ENCODE measurements at regions not wholly inside any gene's neighbourhood (a gene's known extent, or its start where the extent isn't known, plus 50 kb on each side); places are given as distances from the start of the nearest gene placed in this dataset.

GRCh38 chr20:22800129-22800528 is 215.8 kb upstream of the FOXA2 start:
- Mint-ChIP-seq H3K4me1 (peaks cover 27% of the 10 kb centered on the region), H3K36me3 (no peaks in the 10 kb centered on the region), H3K27ac (no peak overlapping the region), H3K27me3 (ENCODE audit: insufficient read depth, low read depth) (peaks cover 5% of the 10 kb centered on the region), H3K9me3 (no peaks in the 10 kb centered on the region), H3K4me3 (no peak overlapping the region)
- no peak for TF ChIP-seq EZH2phosphoT487 (IDR thresholded peaks at IDR 0.05)
- TF ChIP-seq, protein P1, sequence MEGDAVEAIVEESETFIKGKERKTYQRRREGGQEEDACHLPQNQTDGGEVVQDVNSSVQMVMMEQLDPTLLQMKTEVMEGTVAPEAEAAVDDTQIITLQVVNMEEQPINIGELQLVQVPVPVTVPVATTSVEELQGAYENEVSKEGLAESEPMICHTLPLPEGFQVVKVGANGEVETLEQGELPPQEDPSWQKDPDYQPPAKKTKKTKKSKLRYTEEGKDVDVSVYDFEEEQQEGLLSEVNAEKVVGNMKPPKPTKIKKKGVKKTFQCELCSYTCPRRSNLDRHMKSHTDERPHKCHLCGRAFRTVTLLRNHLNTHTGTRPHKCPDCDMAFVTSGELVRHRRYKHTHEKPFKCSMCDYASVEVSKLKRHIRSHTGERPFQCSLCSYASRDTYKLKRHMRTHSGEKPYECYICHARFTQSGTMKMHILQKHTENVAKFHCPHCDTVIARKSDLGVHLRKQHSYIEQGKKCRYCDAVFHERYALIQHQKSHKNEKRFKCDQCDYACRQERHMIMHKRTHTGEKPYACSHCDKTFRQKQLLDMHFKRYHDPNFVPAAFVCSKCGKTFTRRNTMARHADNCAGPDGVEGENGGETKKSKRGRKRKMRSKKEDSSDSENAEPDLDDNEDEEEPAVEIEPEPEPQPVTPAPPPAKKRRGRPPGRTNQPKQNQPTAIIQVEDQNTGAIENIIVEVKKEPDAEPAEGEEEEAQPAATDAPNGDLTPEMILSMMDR (IDR thresholded peaks at IDR 0.05), result no peak
- TF ChIP-seq EZH2 (IDR thresholded peaks at IDR 0.05), result no peak
- Histone ChIP-seq H3K79me2 (ENCODE audit: low read depth) (no peaks in the 10 kb centered on the region), H3K36me3 (no peaks in the 10 kb centered on the region), H3K9me3 (ENCODE audit: low read depth) (no peaks in the 10 kb centered on the region), H3K27ac (no peak overlapping the region), H3K4me2 (no peak overlapping the region), H2AFZ (replicated peaks) (no peak overlapping the region), H3F3A (ENCODE audit: low read depth) (no peaks in the 10 kb centered on the region), H3K4me3 (no peak overlapping the region), H4K20me1 (ENCODE audit: low read depth) (no peaks in the 10 kb centered on the region), H3K9ac (no peak overlapping the region), H3K4me1 (peaks cover 7% of the 10 kb centered on the region), H3K27me3 (no peaks in the 10 kb centered on the region)
- DNase-seq (ENCODE audit: low spot score), result no peak

DNA sequence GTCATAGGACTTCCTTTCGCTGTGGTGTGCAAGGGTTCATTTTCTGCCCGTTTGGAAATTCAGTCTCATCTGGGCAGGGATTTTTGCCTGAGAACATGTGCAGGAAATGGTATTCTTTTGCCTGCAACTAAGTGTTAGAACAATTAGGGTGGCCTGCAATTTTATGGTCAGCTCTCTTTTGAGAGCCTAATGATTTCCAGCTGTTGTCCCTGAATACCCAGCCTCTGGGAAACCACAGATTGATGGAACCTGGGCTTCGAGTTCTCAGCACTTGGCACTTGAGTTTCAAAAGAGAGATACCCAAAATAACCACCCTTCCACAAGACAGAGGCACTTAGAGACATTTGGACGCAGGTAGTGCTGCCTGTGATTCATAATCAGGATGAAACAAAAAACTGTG is 217.2 kb upstream of the FOXA2 start:
- Histone ChIP-seq H3F3A (ENCODE audit: low read depth) (no peaks in the 10 kb centered on the region), H3K4me3 (no peak overlapping the region), H3K9me3 (ENCODE audit: low read depth) (no peaks in the 10 kb centered on the region), H4K20me1 (ENCODE audit: low read depth) (no peaks in the 10 kb centered on the region), H3K27ac (no peak overlapping the region), H3K4me1 (peaks cover 4% of the 10 kb centered on the region), H3K79me2 (ENCODE audit: low read depth) (no peaks in the 10 kb centered on the region), H3K4me2 (no peak overlapping the region), H3K36me3 (no peaks in the 10 kb centered on the region), H2AFZ (replicated peaks) (no peak overlapping the region), H3K27me3 (no peaks in the 10 kb centered on the region), H3K9ac (no peak overlapping the region)
- Mint-ChIP-seq H3K27ac (no peak overlapping the region), H3K36me3 (no peaks in the 10 kb centered on the region), H3K27me3 (ENCODE audit: insufficient read depth, low read depth) (peaks cover 3% of the 10 kb centered on the region), H3K9me3 (no peaks in the 10 kb centered on the region), H3K4me3 (no peak overlapping the region), H3K4me1 (peaks cover 23% of the 10 kb centered on the region)
- TF ChIP-seq EZH2 (IDR thresholded peaks at IDR 0.05) (no peak), EZH2phosphoT487 (IDR thresholded peaks at IDR 0.05) (no peak)
- TF ChIP-seq, protein P1 (IDR thresholded peaks at IDR 0.05), result no peak
- DNase-seq (ENCODE audit: low spot score), result no peak

- Histone ChIP-seq H3K9me3 (ENCODE audit: low read depth) (no peaks in the 10 kb centered on the region), H2AFZ (replicated peaks) (no peak overlapping the region), H3K4me1 (peaks cover 4% of the 10 kb centered on the region), H3K79me2 (ENCODE audit: low read depth) (no peaks in the 10 kb centered on the region), H3K36me3 (no peaks in the 10 kb centered on the region), H3K27me3 (no peaks in the 10 kb centered on the region), H3K27ac (no peak overlapping the region), H4K20me1 (ENCODE audit: low read depth) (no peaks in the 10 kb centered on the region), H3K4me3 (no peak overlapping the region), H3F3A (ENCODE audit: low read depth) (no peaks in the 10 kb centered on the region), H3K4me2 (no peak overlapping the region), H3K9ac (no peak overlapping the region)
- TF ChIP-seq, protein P1 (IDR thresholded peaks at IDR 0.05), result no peak
- TF ChIP-seq EZH2 (IDR thresholded peaks at IDR 0.05) (no peak), EZH2phosphoT487 (IDR thresholded peaks at IDR 0.05) (no peak)
- Mint-ChIP-seq H3K9me3 (no peaks in the 10 kb centered on the region), H3K4me1 (peaks cover 23% of the 10 kb centered on the region), H3K4me3 (no peak overlapping the region), H3K27me3 (ENCODE audit: insufficient read depth, low read depth) (peaks cover 3% of the 10 kb centered on the region), H3K36me3 (no peaks in the 10 kb centered on the region), H3K27ac (peak overlapping the region; percentile 4)
- DNase-seq (ENCODE audit: low spot score), result no peak
Observed at GRCh38 chr20:22802296-22802695, 217.9 kb upstream of the FOXA2 start.
